Panc1 (cell line): ENCODE measurements at regions not wholly inside any gene's neighbourhood (a gene's known extent, or its start where the extent isn't known, plus 50 kb on each side); places are given as distances from the start of the nearest gene placed in this dataset.

Experiments used
- ATAC-seq: fragments of 200-7000 bp; cut with Tn5 transposase; 2 replicates; pipeline ENCODE4 v1.9.1; 2020; ENCODE audit warnings: mild to moderate bottlenecking, moderate library complexity
- BruUV-seq: library from RNA; stranded (reverse); fragments of 400-500 nt; replicated peaks from 2 replicates; lab custom pipeline; 2021; lab: Mats Ljungman, UMichigan
- CTCF ChIA-PET: fragments of 300-600 bp; sonication (Branson Sonifier 250); formaldehyde crosslinking; loops from one replicate; lab custom pipeline; 2022; ENCODE audit warnings: antibody characterized with exemption; lab: Charles Lee
- POLR2A ChIA-PET: fragments of 300-600 bp; sonication (Branson Sonifier 250); formaldehyde crosslinking; loops from one replicate; lab custom pipeline; 2022; ENCODE audit warnings: antibody characterized with exemption; lab: Charles Lee
- DNase-seq: peaks from one replicate; pipeline ENCODE4 v3.0.0-alpha.2; 2010; ENCODE audit warnings: low read depth, low spot score
- H3K27ac ChIP-seq: 2 replicates; pipeline ENCODE4 v1.5.1; 2011; ENCODE audit warnings: mild to moderate bottlenecking, low read length, inconsistent platforms
- H3K27me3 ChIP-seq: fragments of 200-500 bp; sonication (Bioruptor generic); 2 replicates; pipeline ENCODE4 v1.6.0; 2014; ENCODE audit warnings: low read length, inconsistent platforms; ENCODE audit not compliant: control insufficient read depth, insufficient read depth
- H3K36me3 ChIP-seq: fragments of 200-500 bp; sonication (Bioruptor generic); 2 replicates; pipeline ENCODE4 v1.5.1; 2014; ENCODE audit warnings: inconsistent platforms, mild to moderate bottlenecking, low read length, moderate library complexity; ENCODE audit not compliant: control insufficient read depth, insufficient read depth
- H3K4me1 ChIP-seq: 2 replicates; pipeline ENCODE4 v1.5.1; 2011; ENCODE audit warnings: inconsistent platforms, mild to moderate bottlenecking, low read length, moderate library complexity; ENCODE audit not compliant: control insufficient read depth, insufficient read depth
- H3K4me3 ChIP-seq, 2 experiments: 2 replicates each; pipeline ENCODE4 v1.5.1; 2011 to 2012; ENCODE audit warnings: low read depth in 2 of 2, low read length in 2 of 2, mild to moderate bottlenecking in 2 of 2, inconsistent platforms in 1 of 2, moderate library complexity in 1 of 2
- H3K9me3 ChIP-seq: fragments of 200-500 bp; sonication (Bioruptor generic); 2 replicates; pipeline ENCODE4 v1.5.1; 2014; ENCODE audit warnings: low read depth, mild to moderate bottlenecking, inconsistent platforms, low read length, moderate library complexity; ENCODE audit not compliant: control insufficient read depth, insufficient read depth
- CTCF ChIP-seq: fragments of 450-650 bp; IDR thresholded peaks from 2 replicates; pipeline ENCODE4 v1.5.1; 2017; ENCODE audit warnings: mild to moderate bottlenecking
- POLR2AphosphoS5 ChIP-seq: IDR thresholded peaks from 2 replicates; pipeline ENCODE4 v1.6.1; 2012; ENCODE audit warnings: mild to moderate bottlenecking, low read depth, low read length, moderate library complexity
- SIN3A ChIP-seq: IDR thresholded peaks from 2 replicates; pipeline ENCODE4 v1.6.1; 2012; ENCODE audit warnings: low read depth, mild to moderate bottlenecking, low read length, moderate library complexity, borderline replicate concordance; ENCODE audit not compliant: insufficient read depth
- TCF7L2 ChIP-seq: IDR thresholded peaks from 2 replicates; pipeline ENCODE4 v1.6.1; 2011; ENCODE audit warnings: mild to moderate bottlenecking, low read depth, low read length, inconsistent platforms
- in situ Hi-C: cut with HindIII; loops from 2 replicates; pipeline ENCODE4 v1.10.0; 2016; ENCODE audit warnings: low sequenced_read_pairs, low pct_unique_long_range_greater_than_20kb
- intact Hi-C: fragments of 100-400 bp; cut with micrococcal nuclease; formaldehyde crosslinking; loops from one replicate; pipeline ENCODE4 v1.10.0; 2022; ENCODE audit not compliant: unreplicated experiment
- TF ChIP-seq, protein P1 (sequence below), 2 experiments: IDR thresholded peaks; 2 replicates each; pipeline ENCODE4 v1.6.1; 2011 to 2012; ENCODE audit warnings: low read depth in 2 of 2, control low read depth in 1 of 2, low read length in 1 of 2, mild to moderate bottlenecking in 1 of 2, moderate library complexity in 1 of 2; ENCODE audit not compliant: insufficient read depth in 1 of 2

- no TSS peak for BruUV-seq
- POLR2A ChIA-PET: no interaction called here
- Histone ChIP-seq H3K27ac (no peak overlapping the region), H3K4me3 (no peak overlapping the region), H3K4me1 (no peaks in the 10 kb centered on the region; the same call in 1 of the 2 replicates), H3K9me3 (no peaks in the 10 kb centered on the region), H3K36me3 (no peaks in the 10 kb centered on the region), H3K27me3 (no peaks in the 10 kb centered on the region)
- in situ Hi-C loops: no loop called here
- intact Hi-C loops: no loop called here
- TF ChIP-seq POLR2AphosphoS5: no peak
- TF ChIP-seq, protein P1, sequence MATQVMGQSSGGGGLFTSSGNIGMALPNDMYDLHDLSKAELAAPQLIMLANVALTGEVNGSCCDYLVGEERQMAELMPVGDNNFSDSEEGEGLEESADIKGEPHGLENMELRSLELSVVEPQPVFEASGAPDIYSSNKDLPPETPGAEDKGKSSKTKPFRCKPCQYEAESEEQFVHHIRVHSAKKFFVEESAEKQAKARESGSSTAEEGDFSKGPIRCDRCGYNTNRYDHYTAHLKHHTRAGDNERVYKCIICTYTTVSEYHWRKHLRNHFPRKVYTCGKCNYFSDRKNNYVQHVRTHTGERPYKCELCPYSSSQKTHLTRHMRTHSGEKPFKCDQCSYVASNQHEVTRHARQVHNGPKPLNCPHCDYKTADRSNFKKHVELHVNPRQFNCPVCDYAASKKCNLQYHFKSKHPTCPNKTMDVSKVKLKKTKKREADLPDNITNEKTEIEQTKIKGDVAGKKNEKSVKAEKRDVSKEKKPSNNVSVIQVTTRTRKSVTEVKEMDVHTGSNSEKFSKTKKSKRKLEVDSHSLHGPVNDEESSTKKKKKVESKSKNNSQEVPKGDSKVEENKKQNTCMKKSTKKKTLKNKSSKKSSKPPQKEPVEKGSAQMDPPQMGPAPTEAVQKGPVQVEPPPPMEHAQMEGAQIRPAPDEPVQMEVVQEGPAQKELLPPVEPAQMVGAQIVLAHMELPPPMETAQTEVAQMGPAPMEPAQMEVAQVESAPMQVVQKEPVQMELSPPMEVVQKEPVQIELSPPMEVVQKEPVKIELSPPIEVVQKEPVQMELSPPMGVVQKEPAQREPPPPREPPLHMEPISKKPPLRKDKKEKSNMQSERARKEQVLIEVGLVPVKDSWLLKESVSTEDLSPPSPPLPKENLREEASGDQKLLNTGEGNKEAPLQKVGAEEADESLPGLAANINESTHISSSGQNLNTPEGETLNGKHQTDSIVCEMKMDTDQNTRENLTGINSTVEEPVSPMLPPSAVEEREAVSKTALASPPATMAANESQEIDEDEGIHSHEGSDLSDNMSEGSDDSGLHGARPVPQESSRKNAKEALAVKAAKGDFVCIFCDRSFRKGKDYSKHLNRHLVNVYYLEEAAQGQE (IDR thresholded peaks at IDR 0.05; ENCODE audit: insufficient read depth in 1 of 2, low read depth in 2 of 2, low read length in 1 of 2): no peak
- no peak for TF ChIP-seq SIN3A
- TF ChIP-seq CTCF: no peak
- TF ChIP-seq TCF7L2: no peak
- ATAC-seq (no peak), DNase-seq (no peak)
- CTCF ChIA-PET: no interaction called here
Observed at GRCh38 chr1:195590649-195591048, 1017.6 kb downstream of the KCNT2 start.

GRCh38 chr1:195584870-195585624 lies 1023.2 kb downstream of the KCNT2 start:
- no peaks in the 10 kb centered on the region for H3K9me3 ChIP-seq
- no peak for DNase-seq
- H3K27ac ChIP-seq: no peak overlapping the region
- ATAC-seq: no peak
- H3K4me1 ChIP-seq: no peaks in the 10 kb centered on the region
- no peak for TF ChIP-seq CTCF
- TF ChIP-seq SIN3A: no peak
- TF ChIP-seq POLR2AphosphoS5: no peak
- no peak for TF ChIP-seq TCF7L2
- TF ChIP-seq, protein P1 (IDR thresholded peaks at IDR 0.05; ENCODE audit: insufficient read depth in 1 of 2, low read depth in 2 of 2, low read length in 1 of 2): no peak
- no peak overlapping the region for H3K4me3 ChIP-seq
- ChIA-PET POLR2A (no interaction called here), CTCF (no interaction called here)
- intact Hi-C loops (no loop called here), in situ Hi-C loops (no loop called here)
- no TSS peak for BruUV-seq
- no peaks in the 10 kb centered on the region for H3K27me3 ChIP-seq
- H3K36me3 ChIP-seq: no peaks in the 10 kb centered on the region
